CD4-positive, alpha-beta T cell (primary cell): ENCODE measurements at regions not wholly inside any gene's neighbourhood (a gene's known extent, or its start where the extent isn't known, plus 50 kb on each side); places are given as distances from the start of the nearest gene placed in this dataset.

Experiments
- ATAC-seq: fragments of 200-7000 bp; cut with Tn5 transposase; one replicate; pipeline ENCODE4 v1.10.0; 2022; ENCODE audit warnings: mild to moderate bottlenecking; ENCODE audit not compliant: poor library complexity
- CTCF ChIA-PET: fragments of 350-600 bp; sonication (Branson Sonifier 250); formaldehyde crosslinking; loops from one replicate; lab custom pipeline; 2021; ENCODE audit warnings: antibody characterized with exemption, inconsistent platforms; lab: Charles Lee
- POLR2A ChIA-PET: fragments of 350-600 bp; sonication (Branson Sonifier 250); formaldehyde crosslinking; loops from one replicate; lab custom pipeline; 2021; ENCODE audit warnings: antibody characterized with exemption, inconsistent platforms; lab: Charles Lee
- DNase-seq, 14 experiments: peaks; one replicate each; pipeline ENCODE4 v3.0.0-alpha.2; 2013 to 2020; ENCODE audit warnings: mixed read lengths in 2 of 14
- H3K27ac ChIP-seq, 2 donors: one replicate each; pipeline versions ENCODE4 v1.5.1 to v1.7.0; 2013; ENCODE audit warnings: low read length in 2 of 2, low read depth in 1 of 2, mild to moderate bottlenecking in 1 of 2
- H3K27me3 ChIP-seq, 2 experiments: 1 replicate in 1 of 2; 2 replicates in 1 of 2; pipeline versions ENCODE4 v1.6.1 to v1.7.0; 2013; ENCODE audit warnings: low read length in 2 of 2, control low read depth in 1 of 2, mild to moderate bottlenecking in 1 of 2, moderate library complexity in 1 of 2; ENCODE audit not compliant: insufficient read depth in 2 of 2, control insufficient read depth in 1 of 2
- H3K36me3 ChIP-seq: one replicate; pipeline ENCODE4 v1.6.1; 2013; ENCODE audit warnings: low read length, control low read depth; ENCODE audit not compliant: insufficient read depth
- H3K4me1 ChIP-seq: one replicate; pipeline ENCODE4 v1.6.1; 2013; ENCODE audit warnings: low read length, control low read depth; ENCODE audit not compliant: insufficient read depth
- H3K4me3 ChIP-seq: one replicate; pipeline ENCODE4 v1.5.1; 2013; ENCODE audit warnings: mild to moderate bottlenecking, low read length, moderate library complexity
- H3K9me3 ChIP-seq, 2 experiments: 1 replicate in 1 of 2; 2 replicates in 1 of 2; pipeline versions ENCODE4 v1.6.1 to v1.7.0; 2013; ENCODE audit warnings: low read length in 2 of 2, mild to moderate bottlenecking in 2 of 2, control low read depth in 1 of 2, moderate library complexity in 1 of 2; ENCODE audit not compliant: control insufficient read depth in 1 of 2, insufficient read depth in 1 of 2
- H3K27ac Mint-ChIP-seq: one replicate; pipeline ENCODE4 v1.8.0; 2020; ENCODE audit warnings: mixed read lengths
- H3K27me3 Mint-ChIP-seq: one replicate; pipeline ENCODE4 v1.8.0; 2021; ENCODE audit warnings: mixed read lengths
- H3K36me3 Mint-ChIP-seq: one replicate; pipeline ENCODE4 v1.8.0; 2021; ENCODE audit warnings: low read depth, mixed read lengths
- H3K4me1 Mint-ChIP-seq: one replicate; pipeline ENCODE4 v1.8.0; 2021; ENCODE audit warnings: low read depth, mixed read lengths
- H3K4me3 Mint-ChIP-seq: one replicate; pipeline ENCODE4 v1.8.0; 2020; ENCODE audit warnings: mild to moderate bottlenecking, mixed read lengths
- H3K9me3 Mint-ChIP-seq: one replicate; pipeline ENCODE4 v1.8.0; 2020; ENCODE audit warnings: mixed read lengths
- CTCF ChIP-seq: fragments of 200-600 bp; IDR thresholded peaks from one replicate; pipeline ENCODE4 v1.8.0; 2022; ENCODE audit warnings: antibody characterized with exemption, mild to moderate bottlenecking
- intact Hi-C, 2 experiments: fragments of 100-400 bp; cut with DNase I in 1 of 2; cut with micrococcal nuclease in 1 of 2; formaldehyde crosslinking; loops; one replicate each; pipeline versions ENCODE4 v1.15.1 to v1.9.0; 2023 to 2025; cut with DNase I, micrococcal nuclease

DNA sequence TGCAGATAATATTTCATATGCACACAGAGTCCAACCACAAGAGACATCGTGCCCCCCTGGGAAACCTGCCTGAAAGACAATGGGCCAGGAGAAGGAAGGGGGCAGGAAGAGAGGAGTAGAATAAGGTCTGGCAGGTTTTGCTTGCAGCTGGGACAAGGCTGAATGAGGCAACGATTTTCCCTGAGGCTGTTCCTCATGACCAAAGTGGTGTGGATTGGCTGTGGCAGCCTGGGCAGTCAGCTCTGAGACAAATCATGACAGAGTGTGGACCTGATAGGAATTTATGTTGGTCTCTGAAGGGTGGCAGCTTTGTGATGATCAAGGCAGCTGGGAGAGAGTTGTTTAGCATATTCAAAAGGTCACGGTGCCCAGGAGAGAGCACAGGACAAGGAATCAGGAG is 119.3 kb downstream of the NMUR2 start:
- CTCF ChIA-PET, result no interaction called here
- no peak for ATAC-seq

DNA sequence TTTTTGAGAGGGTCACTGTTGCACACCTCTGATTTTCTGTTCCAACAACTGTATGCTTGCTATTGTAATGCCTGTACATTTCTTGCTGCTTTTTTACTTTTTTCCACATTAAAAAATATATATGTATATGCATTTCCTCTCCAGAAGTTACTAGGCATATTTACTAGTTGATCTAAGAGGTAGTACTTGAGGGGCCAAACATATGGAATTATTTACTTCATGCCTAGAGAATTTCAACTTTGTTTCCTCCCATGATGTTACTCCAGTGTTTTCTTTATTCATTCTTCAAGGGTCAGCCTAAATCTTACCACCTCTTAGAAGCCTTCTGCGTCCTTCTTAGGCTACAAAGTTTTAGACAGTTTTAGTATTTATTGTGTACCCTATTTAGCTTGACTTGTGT is 122.7 kb downstream of the NMUR2 start:
- no peak overlapping the region for H3K27ac Mint-ChIP-seq
- no peak overlapping the region for H3K4me3 Mint-ChIP-seq
- no peak for TF ChIP-seq CTCF
- CTCF ChIA-PET, result no interaction called here
- Histone ChIP-seq H3K9me3 (no peaks in the 10 kb centered on the region), H3K4me3 (no peak overlapping the region), H3K27me3 (no peaks in the 10 kb centered on the region), H3K4me1 (no peaks in the 10 kb centered on the region), H3K36me3 (no peaks in the 10 kb centered on the region), H3K27ac (no peak overlapping the region)
- H3K27me3 Mint-ChIP-seq, result peaks cover 17% of the 10 kb centered on the region
- H3K9me3 Mint-ChIP-seq, result peaks cover 3% of the 10 kb centered on the region
- intact Hi-C loops, result no loop called here
- POLR2A ChIA-PET, result no interaction called here
- no peaks in the 10 kb centered on the region for H3K36me3 Mint-ChIP-seq
- DNase-seq, result no peak
- no peaks in the 10 kb centered on the region for H3K4me1 Mint-ChIP-seq
- ATAC-seq, result no peak

More for the DNA sequence above, 119.3 kb downstream of the NMUR2 start:
- Mint-ChIP-seq H3K4me3 (no peak overlapping the region), H3K36me3 (no peaks in the 10 kb centered on the region), H3K27ac (no peak overlapping the region), H3K27me3 (peaks cover 10% of the 10 kb centered on the region), H3K4me1 (no peaks in the 10 kb centered on the region), H3K9me3 (peaks cover 3% of the 10 kb centered on the region)
- intact Hi-C loops, result no loop called here
- Histone ChIP-seq H3K27me3 (no peaks in the 10 kb centered on the region), H3K9me3 (peaks cover 0 to 4% of the 10 kb centered on the region in 2 experiments), H3K27ac (no peak overlapping the region), H3K4me1 (no peaks in the 10 kb centered on the region), H3K4me3 (no peak overlapping the region), H3K36me3 (no peaks in the 10 kb centered on the region)
- POLR2A ChIA-PET, result no interaction called here
- no peak for TF ChIP-seq CTCF
- DNase-seq, result no peak

DNA sequence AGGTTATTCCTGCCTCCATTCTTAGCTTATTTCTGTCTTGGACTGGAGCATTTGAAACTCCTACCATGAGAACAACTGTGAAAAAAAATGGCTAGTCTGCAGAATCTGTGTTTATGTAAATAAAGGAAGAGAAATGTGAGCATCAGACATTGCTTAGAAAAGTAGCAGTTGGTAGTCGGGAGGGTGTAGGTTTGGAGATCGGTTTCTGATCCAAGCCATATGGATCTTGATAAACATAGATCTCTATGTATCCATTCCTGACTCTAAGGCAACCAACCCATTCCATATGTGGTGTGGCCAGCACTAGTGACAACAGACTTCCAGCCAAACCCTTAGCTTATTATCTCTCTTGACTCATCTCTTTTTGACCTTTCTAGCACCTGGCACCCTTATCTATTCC is 127.1 kb downstream of the NMUR2 start:
- Histone ChIP-seq H3K4me1 (no peaks in the 10 kb centered on the region), H3K36me3 (no peaks in the 10 kb centered on the region), H3K27me3 (no peaks in the 10 kb centered on the region), H3K9me3 (no peaks in the 10 kb centered on the region), H3K4me3 (no peak overlapping the region), H3K27ac (no peak overlapping the region)
- ATAC-seq, result no peak
- ChIA-PET CTCF (interaction anchor here (0.9 kb wide), 1 partner anchor 32 kb away, joined by 3 read pairs; no protein-coding TSS in a partner anchor), POLR2A (no interaction called here)
- H3K4me3 Mint-ChIP-seq, result no peak overlapping the region
- no peak overlapping the region for H3K27ac Mint-ChIP-seq
- intact Hi-C loops, result loop anchor here in 1 of 2 experiments (10.0 kb wide), 1 partner anchor 453 kb away; no protein-coding TSS in a partner anchor
- H3K36me3 Mint-ChIP-seq, result no peaks in the 10 kb centered on the region
- TF ChIP-seq CTCF, result no peak
- peaks cover 3% of the 10 kb centered on the region for H3K9me3 Mint-ChIP-seq
- peaks cover 11% of the 10 kb centered on the region for H3K27me3 Mint-ChIP-seq
- no peak for DNase-seq
- H3K4me1 Mint-ChIP-seq, result no peaks in the 10 kb centered on the region
